IMR-90 (cell line): ENCODE measurements at regions not wholly inside any gene's neighbourhood (a gene's known extent, or its start where the extent isn't known, plus 50 kb on each side); places are given as distances from the start of the nearest gene placed in this dataset.

Experiments
- ATAC-seq: fragments of 200-7000 bp; cut with Tn5 transposase; 2 replicates; pipeline ENCODE4 v1.9.1; 2020; ENCODE audit warnings: low read depth, mild to moderate bottlenecking, moderate library complexity
- BruUV-seq: library from RNA; stranded (reverse); fragments of 400-500 nt; replicated peaks from 2 replicates; lab custom pipeline; 2021; lab: Mats Ljungman, UMichigan
- CTCF ChIA-PET: fragments of 300-600 bp; formaldehyde crosslinking; extraction: SDS; loops from one replicate; lab custom pipeline; 2021; ENCODE audit warnings: antibody characterized with exemption; lab: Yijun Ruan, JAX
- POLR2A ChIA-PET: fragments of 300-600 bp; sonication (Branson Sonifier 250); formaldehyde crosslinking; loops from one replicate; lab custom pipeline; 2022; ENCODE audit warnings: antibody characterized with exemption; ENCODE audit not compliant: unreplicated experiment; lab: Charles Lee
- DNase-seq: peaks from one replicate; pipeline ENCODE4 v3.0.0; 2013
- H2AFZ ChIP-seq: replicated peaks from 2 replicates; pipeline ENCODE3; 2013; ENCODE audit warnings: low read length, mild to moderate bottlenecking; ENCODE audit not compliant: poor library complexity
- H2AK5ac ChIP-seq: 2 replicates; pipeline ENCODE4 v1.6.1; 2013; ENCODE audit warnings: low read depth, low read length, inconsistent platforms
- H2AK9ac ChIP-seq: replicated peaks from 2 replicates; pipeline ENCODE3; 2013; ENCODE audit warnings: mild to moderate bottlenecking, low read depth, low read length, moderate library complexity; ENCODE audit not compliant: poor library complexity
- H2BK120ac ChIP-seq: 2 replicates; pipeline ENCODE4 v1.6.1; 2013; ENCODE audit warnings: low read depth, low read length, inconsistent platforms
- H2BK15ac ChIP-seq: 3 replicates; pipeline ENCODE4 v1.6.1; 2013; ENCODE audit warnings: low read depth, low read length, inconsistent platforms
- H2BK20ac ChIP-seq: 2 replicates; pipeline ENCODE4 v1.6.1; 2013; ENCODE audit warnings: low read depth, mild to moderate bottlenecking, inconsistent platforms, low read length, moderate library complexity
- H2BK5ac ChIP-seq: 2 replicates; pipeline ENCODE4 v1.6.1; 2013; ENCODE audit warnings: mild to moderate bottlenecking, low read depth, low read length, inconsistent platforms; ENCODE audit not compliant: poor library complexity, severe bottlenecking
- H3K14ac ChIP-seq: replicated peaks from 2 replicates; pipeline ENCODE4 v1.6.1; 2013; ENCODE audit warnings: low read depth, low read length, inconsistent platforms
- H3K18ac ChIP-seq: 2 replicates; pipeline ENCODE4 v1.6.1; 2013; ENCODE audit warnings: low read depth, low read length, control low read depth
- H3K23ac ChIP-seq: 2 replicates; pipeline ENCODE4 v1.6.1; 2013; ENCODE audit warnings: low read depth, low read length, inconsistent platforms
- H3K27ac ChIP-seq: 2 replicates; pipeline ENCODE4 v1.5.1; 2013; ENCODE audit warnings: mild to moderate bottlenecking, control low read depth, low read length; ENCODE audit not compliant: insufficient read depth
- H3K27me3 ChIP-seq: 2 replicates; pipeline ENCODE4 v1.6.1; 2013; ENCODE audit warnings: low read length; ENCODE audit not compliant: control insufficient read depth, insufficient read depth
- H3K36me3 ChIP-seq: 2 replicates; pipeline ENCODE4 v1.6.1; 2013; ENCODE audit warnings: low read length, mixed read lengths; ENCODE audit not compliant: control insufficient read depth, insufficient read depth
- H3K4ac ChIP-seq: 2 replicates; pipeline ENCODE4 v1.6.1; 2013; ENCODE audit warnings: low read depth, low read length, inconsistent platforms
- H3K4me1 ChIP-seq: 2 replicates; pipeline ENCODE4 v1.6.1; 2013; ENCODE audit warnings: low read length, mixed read lengths; ENCODE audit not compliant: control insufficient read depth, insufficient read depth
- H3K4me2 ChIP-seq: 2 replicates; pipeline ENCODE4 v1.6.1; 2013; ENCODE audit warnings: low read depth, mild to moderate bottlenecking, control low read depth, low read length, moderate library complexity
- H3K4me3 ChIP-seq: 2 replicates; pipeline ENCODE4 v1.5.1; 2013; ENCODE audit warnings: low read depth, mild to moderate bottlenecking, control low read depth, low read length, moderate library complexity; ENCODE audit not compliant: insufficient read depth
- H3K56ac ChIP-seq: 2 replicates; pipeline ENCODE4 v1.6.1; 2013; ENCODE audit warnings: low read length, inconsistent platforms; ENCODE audit not compliant: insufficient read depth; ENCODE audit errors: extremely low read depth
- H3K79me1 ChIP-seq, 2 experiments: 2 replicates each; pipeline ENCODE4 v1.6.1; 2013; ENCODE audit warnings: low read length in 2 of 2, inconsistent platforms in 1 of 2, low read depth in 1 of 2
- H3K9ac ChIP-seq: 2 replicates; pipeline ENCODE4 v1.6.1; 2013; ENCODE audit warnings: low read depth, low read length, control low read depth
- H3K9me1 ChIP-seq: 2 replicates; pipeline ENCODE4 v1.6.1; 2013; ENCODE audit warnings: low read length, inconsistent platforms; ENCODE audit not compliant: insufficient read depth
- H3K9me3 ChIP-seq: 2 replicates; pipeline ENCODE4 v1.6.1; 2013; ENCODE audit warnings: low read length; ENCODE audit not compliant: control insufficient read depth, insufficient read depth
- H4K20me1 ChIP-seq: 2 replicates; pipeline ENCODE4 v1.6.1; 2013; ENCODE audit warnings: low read length, inconsistent platforms; ENCODE audit not compliant: insufficient read depth
- H4K5ac ChIP-seq: 2 replicates; pipeline ENCODE4 v1.6.1; 2013; ENCODE audit warnings: mild to moderate bottlenecking, low read depth, low read length, control low read depth
- H4K8ac ChIP-seq, 2 experiments: 2 replicates each; pipeline ENCODE4 v1.6.1; 2013; ENCODE audit warnings: low read depth in 2 of 2, low read length in 2 of 2, control low read depth in 1 of 2, inconsistent platforms in 1 of 2
- H4K91ac ChIP-seq: 2 replicates; pipeline ENCODE4 v1.6.1; 2013; ENCODE audit warnings: low read depth, low read length, inconsistent platforms; ENCODE audit not compliant: insufficient read depth
- BHLHE40 ChIP-seq: fragments of 150-350 bp; IDR thresholded peaks from 2 replicates; pipeline ENCODE4 v1.6.1; 2016; ENCODE audit warnings: mild to moderate bottlenecking, low read depth, low read length
- CHD1 ChIP-seq: IDR thresholded peaks from 2 replicates; pipeline ENCODE4 v1.6.1; 2012; ENCODE audit warnings: low read depth, low read length, improper control_type of control experiment
- MAFK ChIP-seq: IDR thresholded peaks from 2 replicates; pipeline ENCODE4 v1.6.1; 2012; ENCODE audit warnings: low read depth, low read length, improper control_type of control experiment
- MAZ ChIP-seq: IDR thresholded peaks from 2 replicates; pipeline ENCODE4 v1.6.1; 2012; ENCODE audit warnings: low read depth, mild to moderate bottlenecking, low read length, improper control_type of control experiment, moderate library complexity, borderline replicate concordance
- RAD21 ChIP-seq: IDR thresholded peaks from 2 replicates; pipeline ENCODE4 v1.6.1; 2012; ENCODE audit warnings: low read length, improper control_type of control experiment
- RFX5 ChIP-seq: IDR thresholded peaks from 2 replicates; pipeline ENCODE4 v1.8.0; 2012; ENCODE audit warnings: low read depth, mild to moderate bottlenecking, low read length, moderate library complexity
- WGBS, 2 experiments: methylation state at CpG; one replicate each; pipeline versions ENCODE4 v1.1.5 to v1.1.7; 2013; ENCODE audit warnings: missing lambda C conversion rate in 2 of 2; ENCODE audit not compliant: insufficient read length in 1 of 2; ENCODE audit errors: extremely low coverage in 2 of 2; 5-methylcytosine and 5-hydroxymethylcytosine counted together
- dilution Hi-C: fragments of 300-500 bp; cut with HindIII; formaldehyde crosslinking; loops from one replicate; pipeline ENCODE4 v1.14.3; 2018; ENCODE audit warnings: low sequenced_read_pairs; ENCODE audit not compliant: unreplicated experiment
- in situ Hi-C: fragments of 300-500 bp; cut with MboI; formaldehyde crosslinking; loops from 3 replicates; pipeline ENCODE4 v1.14.3; 2019; ENCODE audit warnings: low sequenced_read_pairs, inconsistent platforms, mixed read lengths
- intact Hi-C: fragments of 100-400 bp; cut with micrococcal nuclease; formaldehyde crosslinking; loops from 2 replicates; pipeline ENCODE4 v1.10.0; 2022
- TF ChIP-seq, protein P1 (sequence below): fragments of 150-350 bp; IDR thresholded peaks from 2 replicates; pipeline ENCODE4 v1.6.1; 2016; ENCODE audit warnings: low read depth, mild to moderate bottlenecking, low read length, moderate library complexity, borderline replicate concordance
- TF ChIP-seq, protein P2 (sequence below): fragments of 150-350 bp; IDR thresholded peaks from 2 replicates; pipeline ENCODE4 v1.6.1; 2017; ENCODE audit warnings: mild to moderate bottlenecking, antibody characterized with exemption, low read length, low read depth

DNA sequence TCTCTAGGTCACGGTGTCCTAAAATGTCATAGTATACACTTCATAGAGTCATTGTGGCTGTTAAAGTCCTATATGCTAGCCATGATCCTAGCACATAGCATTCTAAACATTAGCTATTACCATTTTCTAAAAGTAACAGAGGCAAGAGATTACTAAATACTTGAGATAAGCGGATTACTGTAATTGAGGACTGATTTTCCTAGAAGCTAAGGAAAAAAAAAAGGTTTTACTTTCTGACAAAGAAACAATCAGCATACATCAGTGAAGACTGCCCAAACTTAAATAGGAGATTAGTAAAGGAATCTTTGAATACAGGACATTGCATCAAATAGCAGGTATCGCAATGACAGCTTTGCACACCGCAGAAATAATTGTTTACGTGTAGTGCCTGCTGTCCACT, 91.3 kb upstream of the HNRNPU start:
- CTCF ChIA-PET = no interaction called here
- POLR2A ChIA-PET = no interaction called here
- H3K56ac ChIP-seq = no peak overlapping the region
- no peak overlapping the region for H4K8ac ChIP-seq
- no peak overlapping the region for H2AFZ ChIP-seq
- H2BK15ac ChIP-seq = no peak overlapping the region
- H3K14ac ChIP-seq = no peak overlapping the region
- no peaks in the 10 kb centered on the region for H3K36me3 ChIP-seq
- H3K4ac ChIP-seq = no peak overlapping the region
- H3K18ac ChIP-seq = no peak overlapping the region
- no peak overlapping the region for H2AK9ac ChIP-seq
- intact Hi-C loops (no loop called here), dilution Hi-C loops (no loop called here), in situ Hi-C loops (no loop called here)
- no peaks in the 10 kb centered on the region for H3K4me1 ChIP-seq
- H3K9ac ChIP-seq = no peak overlapping the region
- H3K9me3 ChIP-seq = no peaks in the 10 kb centered on the region
- H4K5ac ChIP-seq = no peak overlapping the region
- DNase-seq (no peak), ATAC-seq (no peak)
- no peaks in the 10 kb centered on the region for H4K20me1 ChIP-seq
- no peak overlapping the region for H3K4me3 ChIP-seq
- H2AK5ac ChIP-seq = no peak overlapping the region
- no peak overlapping the region for H2BK20ac ChIP-seq
- no peak overlapping the region for H3K23ac ChIP-seq
- H3K9me1 ChIP-seq = no peaks in the 10 kb centered on the region
- H3K79me1 ChIP-seq = no peaks in the 10 kb centered on the region
- no TSS peak for BruUV-seq
- H3K27ac ChIP-seq = no peak overlapping the region
- no CpG with 5 or more reads among the region's 5 CpGs for WGBS, 2 experiments
- no peak overlapping the region for H2BK120ac ChIP-seq
- H2BK5ac ChIP-seq = no peak overlapping the region
- H4K91ac ChIP-seq = no peak overlapping the region
- TF ChIP-seq RAD21 (no peak), MAZ (no peak), CHD1 (no peak), BHLHE40 (no peak), MAFK (no peak), RFX5 (no peak)
- TF ChIP-seq, protein P1, sequence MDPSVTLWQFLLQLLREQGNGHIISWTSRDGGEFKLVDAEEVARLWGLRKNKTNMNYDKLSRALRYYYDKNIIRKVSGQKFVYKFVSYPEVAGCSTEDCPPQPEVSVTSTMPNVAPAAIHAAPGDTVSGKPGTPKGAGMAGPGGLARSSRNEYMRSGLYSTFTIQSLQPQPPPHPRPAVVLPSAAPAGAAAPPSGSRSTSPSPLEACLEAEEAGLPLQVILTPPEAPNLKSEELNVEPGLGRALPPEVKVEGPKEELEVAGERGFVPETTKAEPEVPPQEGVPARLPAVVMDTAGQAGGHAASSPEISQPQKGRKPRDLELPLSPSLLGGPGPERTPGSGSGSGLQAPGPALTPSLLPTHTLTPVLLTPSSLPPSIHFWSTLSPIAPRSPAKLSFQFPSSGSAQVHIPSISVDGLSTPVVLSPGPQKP = no peak
- TF ChIP-seq, protein P2, sequence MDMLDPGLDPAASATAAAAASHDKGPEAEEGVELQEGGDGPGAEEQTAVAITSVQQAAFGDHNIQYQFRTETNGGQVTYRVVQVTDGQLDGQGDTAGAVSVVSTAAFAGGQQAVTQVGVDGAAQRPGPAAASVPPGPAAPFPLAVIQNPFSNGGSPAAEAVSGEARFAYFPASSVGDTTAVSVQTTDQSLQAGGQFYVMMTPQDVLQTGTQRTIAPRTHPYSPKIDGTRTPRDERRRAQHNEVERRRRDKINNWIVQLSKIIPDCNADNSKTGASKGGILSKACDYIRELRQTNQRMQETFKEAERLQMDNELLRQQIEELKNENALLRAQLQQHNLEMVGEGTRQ = no peak
- H3K4me2 ChIP-seq = no peak overlapping the region
- H3K27me3 ChIP-seq = no peaks in the 10 kb centered on the region
